RWPE2 (cell line): ENCODE measurements at regions not wholly inside any gene's neighbourhood (a gene's known extent, or its start where the extent isn't known, plus 50 kb on each side); places are given as distances from the start of the nearest gene placed in this dataset.
A peak's percentile ranks its signal among the peaks of the same experiment; 100 is the strongest.

Experiments
- ATAC-seq: fragments of 200-7000 bp; cut with Tn5 transposase; 3 replicates; pipeline ENCODE4 v1.9.1; 2021; ENCODE audit warnings: low read depth
- DNase-seq: peaks from one replicate; pipeline ENCODE4 v3.0.0-alpha.2; 2020; ENCODE audit warnings: low spot score
- H3K27ac ChIP-seq: fragments of 450-650 bp; 2 replicates; pipeline ENCODE4 v1.5.1; 2017; ENCODE audit warnings: mild to moderate bottlenecking; ENCODE audit not compliant: poor library complexity, severe bottlenecking
- H3K27me3 ChIP-seq: fragments of 250-450 bp; sonication (Bioruptor Pico); 2 replicates; pipeline ENCODE4 v1.5.1; 2021; ENCODE audit warnings: mild to moderate bottlenecking, moderate library complexity; ENCODE audit not compliant: insufficient read depth, poor library complexity, severe bottlenecking
- H3K36me3 ChIP-seq: fragments of 250-450 bp; sonication (Bioruptor Pico); 2 replicates; pipeline ENCODE4 v1.5.1; 2020; ENCODE audit warnings: low read depth, mild to moderate bottlenecking, moderate library complexity
- H3K4me1 ChIP-seq: fragments of 250-450 bp; sonication (Bioruptor Pico); 2 replicates; pipeline ENCODE4 v1.5.1; 2021; ENCODE audit warnings: mild to moderate bottlenecking, moderate library complexity; ENCODE audit not compliant: insufficient read depth, poor library complexity, severe bottlenecking
- H3K4me3 ChIP-seq: fragments of 250-450 bp; sonication (Bioruptor Pico); 2 replicates; pipeline ENCODE4 v1.5.1; 2021; ENCODE audit warnings: mild to moderate bottlenecking, moderate library complexity; ENCODE audit not compliant: severe bottlenecking
- H3K9me3 ChIP-seq: fragments of 250-450 bp; sonication (Bioruptor Pico); 2 replicates; pipeline ENCODE4 v1.5.1; 2021; ENCODE audit warnings: mild to moderate bottlenecking, moderate library complexity; ENCODE audit not compliant: severe bottlenecking
- CTCF ChIP-seq: fragments of 450-650 bp; IDR thresholded peaks from one replicate; pipeline ENCODE4 v1.5.1; 2017; ENCODE audit warnings: mild to moderate bottlenecking, moderate library complexity; ENCODE audit not compliant: poor library complexity, severe bottlenecking

- H3K4me3 ChIP-seq = no peak overlapping the region
Measured at GRCh38 chr1:5746611-5747425, 245.4 kb downstream of the NPHP4 start.

GRCh38 chr1:5745800-5746610 lies 246.2 kb downstream of the NPHP4 start:
- Histone ChIP-seq H3K9me3 (no peaks in the 10 kb centered on the region), H3K27ac (no peak overlapping the region), H3K27me3 (no peaks in the 10 kb centered on the region), H3K4me1 (no peaks in the 10 kb centered on the region), H3K4me3 (no peak overlapping the region), H3K36me3 (no peaks in the 10 kb centered on the region)
- DNase-seq = peak; percentile 57
- peak; percentile 90 for TF ChIP-seq CTCF
- ATAC-seq = peak; percentile 88

More at GRCh38 chr1:5746611-5747425, 245.4 kb downstream of the NPHP4 start:
- Histone ChIP-seq H3K27ac (no peak overlapping the region), H3K27me3 (no peaks in the 10 kb centered on the region), H3K4me1 (no peaks in the 10 kb centered on the region), H3K36me3 (no peaks in the 10 kb centered on the region), H3K9me3 (no peaks in the 10 kb centered on the region)
- no peak for TF ChIP-seq CTCF
- DNase-seq (peak; percentile 29), ATAC-seq (no peak)

GRCh38 chr1:5744911-5745799 lies 247.1 kb downstream of the NPHP4 start:
- H3K36me3 ChIP-seq = no peaks in the 10 kb centered on the region
- H3K9me3 ChIP-seq = no peaks in the 10 kb centered on the region
- no peak overlapping the region for H3K4me3 ChIP-seq
- H3K27me3 ChIP-seq = no peaks in the 10 kb centered on the region
- no peaks in the 10 kb centered on the region for H3K4me1 ChIP-seq
- no peak overlapping the region for H3K27ac ChIP-seq
- no peak for TF ChIP-seq CTCF
- ATAC-seq (no peak), DNase-seq (peak; percentile 23)

- H3K4me1 ChIP-seq = no peaks in the 10 kb centered on the region
- no peak overlapping the region for H3K27ac ChIP-seq
- H3K9me3 ChIP-seq = no peaks in the 10 kb centered on the region
- H3K4me3 ChIP-seq = no peak overlapping the region
- no peaks in the 10 kb centered on the region for H3K36me3 ChIP-seq
- H3K27me3 ChIP-seq = no peaks in the 10 kb centered on the region
- ATAC-seq (no peak), DNase-seq (no peak)
- no peak for TF ChIP-seq CTCF
Measured at GRCh38 chr1:5744341-5744740, 247.9 kb downstream of the NPHP4 start.
